Liver (tissue), 8 donors: ENCODE measurements at regions not wholly inside any gene's neighbourhood (a gene's known extent, or its start where the extent isn't known, plus 50 kb on each side); places are given as distances from the start of the nearest gene placed in this dataset.

Experiments
- DNase-seq: peaks from one replicate; pipeline ENCODE4 v3.0.0-alpha.2; 2017; ENCODE audit warnings: low spot score
- H3K27ac ChIP-seq, 2 donors: one replicate each; pipeline ENCODE4 v1.7.0; 2013; ENCODE audit warnings: inconsistent platforms in 2 of 2, low read length in 2 of 2, control low read depth in 1 of 2, low read depth in 1 of 2, mild to moderate bottlenecking in 1 of 2
- H3K27me3 ChIP-seq, 4 donors: one replicate each; pipeline versions ENCODE4 v1.6.1 to v1.7.0; 2013; ENCODE audit warnings: low read length in 3 of 4, inconsistent platforms in 1 of 4, mild to moderate bottlenecking in 1 of 4, moderate library complexity in 1 of 4; ENCODE audit not compliant: control insufficient read depth in 4 of 4, insufficient read depth in 4 of 4
- H3K36me3 ChIP-seq, 4 donors: one replicate each; pipeline versions ENCODE4 v1.6.1 to v1.7.0; 2013; ENCODE audit warnings: low read length in 3 of 4, mild to moderate bottlenecking in 3 of 4, low read depth in 1 of 4, moderate library complexity in 1 of 4; ENCODE audit not compliant: control insufficient read depth in 4 of 4, insufficient read depth in 3 of 4
- H3K4me1 ChIP-seq, 4 donors: one replicate each; pipeline versions ENCODE4 v1.6.1 to v1.7.0; 2013; ENCODE audit warnings: low read length in 3 of 4, mild to moderate bottlenecking in 3 of 4, moderate library complexity in 1 of 4; ENCODE audit not compliant: control insufficient read depth in 4 of 4, insufficient read depth in 4 of 4
- H3K4me3 ChIP-seq, 3 donors: one replicate each; pipeline versions ENCODE4 v1.6.1 to v1.7.0; 2013; ENCODE audit warnings: low read length in 3 of 3, control low read depth in 1 of 3, low read depth in 1 of 3, mild to moderate bottlenecking in 1 of 3
- H3K9ac ChIP-seq, 2 donors: one replicate each; pipeline ENCODE4 v1.7.0; 2013; ENCODE audit warnings: low read length in 2 of 2, mild to moderate bottlenecking in 2 of 2, moderate library complexity in 2 of 2, control low read depth in 1 of 2, low read depth in 1 of 2
- H3K9me3 ChIP-seq, 4 donors: one replicate each; pipeline versions ENCODE4 v1.6.1 to v1.7.0; 2013; ENCODE audit warnings: low read length in 3 of 4; ENCODE audit not compliant: control insufficient read depth in 4 of 4
- ATF3 ChIP-seq: IDR thresholded peaks from 2 replicates; pipeline ENCODE4 v1.6.1; 2016; ENCODE audit warnings: antibody characterized with exemption
- CTCF ChIP-seq: fragments of 150-350 bp; IDR thresholded peaks from 2 replicates; pipeline ENCODE4 v1.5.1; 2017; ENCODE audit warnings: improper control_type of control experiment, low read depth, low read length; ENCODE audit not compliant: missing input control
- FOXA1 ChIP-seq: IDR thresholded peaks from 2 replicates; pipeline ENCODE4 v1.6.1; 2016; ENCODE audit warnings: antibody characterized with exemption
- FOXA2 ChIP-seq: IDR thresholded peaks from 2 replicates; pipeline ENCODE4 v1.6.1; 2016; ENCODE audit warnings: antibody characterized with exemption
- GABPA ChIP-seq, 2 donors: IDR thresholded peaks in 1 of 2; conservative IDR thresholded peaks in 1 of 2; 2 replicates each; pipeline ENCODE4 v1.6.1; 2016; ENCODE audit warnings: antibody characterized with exemption in 2 of 2, mild to moderate bottlenecking in 1 of 2, moderate library complexity in 1 of 2
- HNF4G ChIP-seq: IDR thresholded peaks from 2 replicates; pipeline ENCODE4 v1.6.1; 2016; ENCODE audit warnings: antibody characterized with exemption
- NR2F2 ChIP-seq: IDR thresholded peaks from 2 replicates; pipeline ENCODE4 v1.6.1; 2016; ENCODE audit warnings: antibody characterized with exemption
- RAD21 ChIP-seq, 2 donors: IDR thresholded peaks; 2 replicates each; pipeline ENCODE4 v1.6.1; 2016; ENCODE audit warnings: antibody characterized with exemption in 2 of 2, mild to moderate bottlenecking in 2 of 2
- REST ChIP-seq: IDR thresholded peaks from 2 replicates; pipeline ENCODE4 v1.6.1; 2016; ENCODE audit warnings: antibody characterized with exemption, mild to moderate bottlenecking
- SP1 ChIP-seq: IDR thresholded peaks from 2 replicates; pipeline ENCODE4 v1.6.1; 2018; ENCODE audit warnings: antibody characterized with exemption, mild to moderate bottlenecking
- TAF1 ChIP-seq: conservative IDR thresholded peaks from 2 replicates; pipeline ENCODE4 v1.6.1; 2016; ENCODE audit warnings: antibody characterized with exemption, mild to moderate bottlenecking
- ZBTB33 ChIP-seq: IDR thresholded peaks from 2 replicates; pipeline ENCODE4 v1.6.1; 2016; ENCODE audit warnings: antibody characterized with exemption
- WGBS: extraction: QIAGEN DNeasy Blood & Tissue Kit; methylation state at CpG from one replicate; pipeline ENCODE4 v1.1.7; 2013; 5-methylcytosine and 5-hydroxymethylcytosine counted together
- donor health status: healthy.
- donor health status: healthy.
- donor health status: healthy.
- donor health status: healthy.
- donor health status: healthy.

GRCh38 chr18:51321696-51322095, 124.2 kb upstream of the MEX3C start (continued):
- TF ChIP-seq REST (no peak), TAF1 (no peak), ATF3 (no peak), SP1 (no peak)

GRCh38 chr18:51323961-51324360, 126.5 kb upstream of the MEX3C start:
- H3K9me3 ChIP-seq: no peaks in the 10 kb centered on the region
- no peak overlapping the region for H3K4me3 ChIP-seq
- no peak overlapping the region for H3K9ac ChIP-seq
- DNase-seq: no peak
- 86% methylated on average over 4 of the region's 4 CpGs for WGBS
- H3K36me3 ChIP-seq: no peaks in the 10 kb centered on the region
- no peaks in the 10 kb centered on the region for H3K4me1 ChIP-seq
- TF ChIP-seq GABPA (IDR thresholded peaks at IDR 0.05 in 1 of 2, conservative IDR thresholded peaks at IDR 0.05 in 1 of 2) (no peak), ZBTB33 (no peak), FOXA2 (no peak), NR2F2 (no peak), TAF1 (no peak)
- H3K27me3 ChIP-seq: no peaks in the 10 kb centered on the region
- no peak overlapping the region for H3K27ac ChIP-seq

- 70% methylated on average over 4 of the region's 4 CpGs for WGBS
These were observed 132.7 kb upstream of the MEX3C start for GRCh38 chr18:51330148-51330547.

GRCh38 chr18:51330739-51331138, 133.3 kb upstream of the MEX3C start:
- H3K27me3 ChIP-seq: peaks cover 0 to 2% (median 0%) of the 10 kb centered on the region in 4 donors
- no peak overlapping the region for H3K27ac ChIP-seq
- no peak overlapping the region for H3K4me3 ChIP-seq
- H3K4me1 ChIP-seq: no peaks in the 10 kb centered on the region
- 59% methylated on average over 5 of the region's 5 CpGs for WGBS
- no peak overlapping the region for H3K9ac ChIP-seq
- DNase-seq: no peak
- H3K36me3 ChIP-seq: no peaks in the 10 kb centered on the region
- no peaks in the 10 kb centered on the region for H3K9me3 ChIP-seq
- no peak for TF ChIP-seq CTCF

More at GRCh38 chr18:51330148-51330547, 132.7 kb upstream of the MEX3C start:
- TF ChIP-seq SP1: no peak
- TF ChIP-seq RAD21 (IDR thresholded peaks at IDR 0.05): no peak
- no peak for TF ChIP-seq FOXA1
- no peak for TF ChIP-seq HNF4G
- TF ChIP-seq NR2F2: no peak
- no peak for TF ChIP-seq TAF1
- Histone ChIP-seq H3K9ac (no peak overlapping the region), H3K4me1 (no peaks in the 10 kb centered on the region), H3K36me3 (no peaks in the 10 kb centered on the region), H3K27ac (no peak overlapping the region), H3K9me3 (no peaks in the 10 kb centered on the region), H3K27me3 (peaks cover 0 to 2% (median 0%) of the 10 kb centered on the region in 4 donors), H3K4me3 (no peak overlapping the region)
- no peak for DNase-seq
